NCI-H524 treated with DMSO at 0.1 percent for 48 hours (cell line): ENCODE measurements at regions not wholly inside any gene's neighbourhood (a gene's known extent, or its start where the extent isn't known, plus 50 kb on each side); places are given as distances from the start of the nearest gene placed in this dataset.

Source experiments
- DNase-seq: peaks from one replicate; lab custom pipeline; 2025; lab: John Stamatoyannopoulos, UW

GRCh38 chr12:38969706-38970105, 64.3 kb upstream of the CPNE8 start:
- no peak for DNase-seq

GRCh38 chr12:38961683-38962082, 56.3 kb upstream of the CPNE8 start:
- DNase-seq, result no peak

- no peak for DNase-seq
Measured at GRCh38 chr12:38961012-38961411, 55.6 kb upstream of the CPNE8 start.

- DNase-seq, result no peak
Measured at GRCh38 chr12:38956337-38956736, 50.9 kb upstream of the CPNE8 start.
